Smooth muscle cell (in vitro differentiated cells): ENCODE measurements at regions not wholly inside any gene's neighbourhood (a gene's known extent, or its start where the extent isn't known, plus 50 kb on each side); places are given as distances from the start of the nearest gene placed in this dataset.

ENCODE experiments used
- DNase-seq: peaks from one replicate; lab custom pipeline; 2025; ENCODE audit not compliant: unreplicated experiment; lab: John Stamatoyannopoulos, UW
- H2AFZ ChIP-seq: fragments of 200-600 bp; sonication (generic); 2 replicates; pipeline ENCODE4 v1.6.0; 2016; ENCODE audit warnings: antibody characterized with exemption, low read depth, mild to moderate bottlenecking
- H3F3A ChIP-seq: fragments of 200-600 bp; sonication (generic); 2 replicates; pipeline ENCODE4 v1.6.0; 2017; ENCODE audit warnings: antibody characterized with exemption, low read depth
- H3K27ac ChIP-seq: fragments of 200-600 bp; sonication (generic); 2 replicates; pipeline ENCODE4 v1.5.1; 2016; ENCODE audit warnings: low read depth, mild to moderate bottlenecking
- H3K27me3 ChIP-seq: fragments of 200-600 bp; sonication (generic); 2 replicates; pipeline ENCODE4 v1.6.1; 2016; ENCODE audit warnings: low read depth, mild to moderate bottlenecking
- H3K36me3 ChIP-seq: fragments of 200-600 bp; sonication (generic); 2 replicates; pipeline ENCODE4 v1.5.1; 2016; ENCODE audit warnings: low read depth
- H3K4me1 ChIP-seq: fragments of 200-600 bp; sonication (generic); 2 replicates; pipeline ENCODE4 v1.5.1; 2016; ENCODE audit warnings: low read depth
- H3K4me2 ChIP-seq: fragments of 200-600 bp; sonication (generic); 2 replicates; pipeline ENCODE4 v1.6.0; 2016; ENCODE audit warnings: mild to moderate bottlenecking
- H3K4me3 ChIP-seq: fragments of 200-600 bp; sonication (generic); 2 replicates; pipeline ENCODE4 v1.5.1; 2016; ENCODE audit warnings: mild to moderate bottlenecking
- H3K79me2 ChIP-seq: fragments of 200-600 bp; sonication (generic); 2 replicates; pipeline ENCODE4 v1.6.0; 2016; ENCODE audit warnings: low read depth, mild to moderate bottlenecking
- H3K9ac ChIP-seq: fragments of 200-600 bp; sonication (generic); 2 replicates; pipeline ENCODE4 v1.6.0; 2016; ENCODE audit warnings: low read depth
- H3K9me3 ChIP-seq: fragments of 200-600 bp; sonication (generic); replicated peaks from 2 replicates; pipeline ENCODE4 v1.5.1; 2016; ENCODE audit warnings: low read depth
- H4K20me1 ChIP-seq: fragments of 200-600 bp; sonication (generic); 2 replicates; pipeline ENCODE4 v1.6.0; 2016; ENCODE audit warnings: low read depth
- CTCF ChIP-seq: fragments of 200-600 bp; sonication (generic); IDR thresholded peaks from 2 replicates; pipeline ENCODE4 v1.5.1; 2017; ENCODE audit warnings: borderline replicate concordance, mild to moderate bottlenecking, antibody characterized with exemption; ENCODE audit not compliant: insufficient read depth, poor library complexity, severe bottlenecking
- WGBS: methylation state at CpG from one replicate; pipeline ENCODE4 v1.1.7; 2016; ENCODE audit warnings: low lambda C conversion rate; 5-methylcytosine and 5-hydroxymethylcytosine counted together

- no peak for DNase-seq
- TF ChIP-seq CTCF: no peak
- no peak overlapping the region for H3K4me2 ChIP-seq
- H4K20me1 ChIP-seq: no peaks in the 10 kb centered on the region
- no peak overlapping the region for H3K27ac ChIP-seq
- H3K9me3 ChIP-seq: no peaks in the 10 kb centered on the region
- H3K27me3 ChIP-seq: no peaks in the 10 kb centered on the region
- no peaks in the 10 kb centered on the region for H3K36me3 ChIP-seq
- no peak overlapping the region for H2AFZ ChIP-seq
- H3K4me3 ChIP-seq: no peak overlapping the region
- no peaks in the 10 kb centered on the region for H3F3A ChIP-seq
- H3K4me1 ChIP-seq: no peaks in the 10 kb centered on the region
- WGBS: 88% methylated on average over 4 of the region's 4 CpGs
- H3K79me2 ChIP-seq: no peaks in the 10 kb centered on the region
- H3K9ac ChIP-seq: no peak overlapping the region
Observed at GRCh38 chr5:117690612-117691011, 1116.0 kb upstream of the SEMA6A start.

- Histone ChIP-seq H3K79me2 (no peaks in the 10 kb centered on the region), H4K20me1 (no peaks in the 10 kb centered on the region), H3K4me3 (no peak overlapping the region), H3K9ac (no peak overlapping the region), H3K9me3 (no peaks in the 10 kb centered on the region), H3K36me3 (no peaks in the 10 kb centered on the region), H3F3A (no peaks in the 10 kb centered on the region), H3K4me1 (no peaks in the 10 kb centered on the region), H2AFZ (no peak overlapping the region), H3K4me2 (no peak overlapping the region), H3K27me3 (no peaks in the 10 kb centered on the region), H3K27ac (no peak overlapping the region)
- WGBS: 99% methylated on average over 3 of the region's 3 CpGs
- no peak for DNase-seq
- TF ChIP-seq CTCF: no peak
Observed at GRCh38 chr5:117686926-117687325, 1112.3 kb upstream of the SEMA6A start.

GRCh38 chr5:117682416-117682815 lies 1107.8 kb upstream of the SEMA6A start:
- Histone ChIP-seq H3F3A (no peaks in the 10 kb centered on the region), H3K36me3 (no peaks in the 10 kb centered on the region), H3K27ac (no peak overlapping the region), H3K9me3 (no peaks in the 10 kb centered on the region), H3K4me1 (no peaks in the 10 kb centered on the region), H3K4me3 (no peak overlapping the region), H3K79me2 (no peaks in the 10 kb centered on the region), H3K27me3 (no peaks in the 10 kb centered on the region), H3K4me2 (no peak overlapping the region), H2AFZ (no peak overlapping the region), H3K9ac (no peak overlapping the region), H4K20me1 (no peaks in the 10 kb centered on the region)
- TF ChIP-seq CTCF: no peak
- WGBS: 92% methylated on average over 2 of the region's 2 CpGs
- DNase-seq: no peak

- H4K20me1 ChIP-seq: no peaks in the 10 kb centered on the region
- DNase-seq: no peak
- no peaks in the 10 kb centered on the region for H3F3A ChIP-seq
- no peak for TF ChIP-seq CTCF
- no peak overlapping the region for H3K9ac ChIP-seq
- H3K4me3 ChIP-seq: no peak overlapping the region
- H3K27me3 ChIP-seq: no peaks in the 10 kb centered on the region
- H2AFZ ChIP-seq: no peak overlapping the region
- WGBS: 86% methylated on average over 6 of the region's 6 CpGs
- no peaks in the 10 kb centered on the region for H3K79me2 ChIP-seq
- H3K9me3 ChIP-seq: no peaks in the 10 kb centered on the region
- no peaks in the 10 kb centered on the region for H3K4me1 ChIP-seq
- H3K4me2 ChIP-seq: no peak overlapping the region
- no peaks in the 10 kb centered on the region for H3K36me3 ChIP-seq
- no peak overlapping the region for H3K27ac ChIP-seq
Observed at GRCh38 chr5:117681431-117682254, 1107.0 kb upstream of the SEMA6A start.
